OCI-LY3 (cell line): ENCODE measurements at regions not wholly inside any gene's neighbourhood (a gene's known extent, or its start where the extent isn't known, plus 50 kb on each side); places are given as distances from the start of the nearest gene placed in this dataset.

Experiments used
- H2AFZ ChIP-seq: fragments of 200-600, 300-600 bp; shearing (Covaris generic); 2 replicates; pipeline ENCODE4 v1.6.0; 2014; ENCODE audit warnings: antibody characterized with exemption, low read depth, low read length
- H3K27ac ChIP-seq: fragments of 200-600, 300-600 bp; sonication (generic); 2 replicates; pipeline ENCODE4 v1.5.1; 2014; ENCODE audit warnings: mild to moderate bottlenecking, low read length, moderate library complexity, mixed read lengths
- H3K27me3 ChIP-seq: fragments of 200-600, 300-600 bp; sonication (generic); 2 replicates; pipeline ENCODE4 v1.6.1; 2014; ENCODE audit warnings: low read depth, low read length, mixed read lengths
- H3K36me3 ChIP-seq: fragments of 200-600, 300-600 bp; sonication (generic); replicated peaks from 2 replicates; pipeline ENCODE3; 2014; ENCODE audit warnings: low read depth, low read length, mixed read lengths
- H3K4me1 ChIP-seq: fragments of 300-600, 200-600 bp; sonication (generic); 2 replicates; pipeline ENCODE4 v1.6.1; 2014; ENCODE audit warnings: low read length, mixed read lengths
- H3K4me2 ChIP-seq: fragments of 200-600, 300-600 bp; sonication (generic); 2 replicates; pipeline ENCODE4 v1.6.1; 2014; ENCODE audit warnings: low read length, mixed read lengths
- H3K4me3 ChIP-seq: fragments of 300-600, 200-600 bp; sonication (generic); 2 replicates; pipeline ENCODE4 v1.5.1; 2014; ENCODE audit warnings: antibody characterized with exemption, mild to moderate bottlenecking, low read length, moderate library complexity
- H3K79me2 ChIP-seq: fragments of 300-600, 200-600 bp; shearing (Covaris generic); 2 replicates; pipeline ENCODE4 v1.6.1; 2014; ENCODE audit warnings: mild to moderate bottlenecking, low read length, mixed read lengths
- H3K9ac ChIP-seq: fragments of 300-600, 200-600 bp; shearing (Covaris generic); 2 replicates; pipeline ENCODE4 v1.6.0; 2014; ENCODE audit warnings: mild to moderate bottlenecking, low read length, moderate library complexity
- H3K9me3 ChIP-seq: fragments of 200-600, 300-600 bp; shearing (Covaris generic); 2 replicates; pipeline ENCODE4 v1.6.1; 2014; ENCODE audit warnings: low read length, mixed read lengths; ENCODE audit not compliant: insufficient read depth
- H4K20me1 ChIP-seq: fragments of 200-600, 300-600 bp; sonication (generic); 2 replicates; pipeline ENCODE4 v1.6.1; 2016; ENCODE audit warnings: low read length, mixed read lengths; ENCODE audit not compliant: insufficient read depth
- CTCF ChIP-seq: fragments of 200-600, 300-600 bp; sonication (generic); IDR thresholded peaks from 2 replicates; pipeline ENCODE4 v1.5.1; 2014; ENCODE audit warnings: antibody characterized with exemption, low read length, low read depth
- EZH2phosphoT487 ChIP-seq: fragments of 200-600 bp; shearing (Covaris generic); IDR thresholded peaks from 2 replicates; pipeline ENCODE4 v1.6.1; 2018; ENCODE audit warnings: antibody characterized with exemption, mixed run types, low read depth

GRCh38 chr5:72746736-72747135 is 69.7 kb upstream of the TNPO1 start:
- Histone ChIP-seq H3K9ac (no peak overlapping the region), H3K4me2 (no peak overlapping the region), H3K4me3 (no peak overlapping the region), H2AFZ (no peak overlapping the region), H4K20me1 (no peaks in the 10 kb centered on the region), H3K27ac (no peak overlapping the region), H3K36me3 (no peaks in the 10 kb centered on the region), H3K79me2 (no peaks in the 10 kb centered on the region), H3K4me1 (no peaks in the 10 kb centered on the region), H3K27me3 (no peaks in the 10 kb centered on the region), H3K9me3 (no peaks in the 10 kb centered on the region)
- no peak for TF ChIP-seq EZH2phosphoT487
- no peak for TF ChIP-seq CTCF

GRCh38 chr5:72744136-72744535 is 72.3 kb upstream of the TNPO1 start:
- Histone ChIP-seq H3K4me2 (no peak overlapping the region), H3K9me3 (no peaks in the 10 kb centered on the region), H4K20me1 (no peaks in the 10 kb centered on the region), H2AFZ (no peak overlapping the region), H3K36me3 (no peaks in the 10 kb centered on the region), H3K27ac (no peak overlapping the region), H3K27me3 (no peaks in the 10 kb centered on the region), H3K79me2 (no peaks in the 10 kb centered on the region), H3K4me3 (no peak overlapping the region), H3K4me1 (no peaks in the 10 kb centered on the region), H3K9ac (no peak overlapping the region)
- TF ChIP-seq CTCF (no peak), EZH2phosphoT487 (no peak)

GRCh38 chr5:72741805-72742204 is 74.7 kb upstream of the TNPO1 start:
- Histone ChIP-seq H3K79me2 (no peaks in the 10 kb centered on the region), H3K9ac (no peak overlapping the region), H3K4me1 (no peaks in the 10 kb centered on the region), H3K27ac (no peak overlapping the region), H3K4me3 (no peak overlapping the region), H3K9me3 (no peaks in the 10 kb centered on the region), H3K27me3 (no peaks in the 10 kb centered on the region), H3K4me2 (no peak overlapping the region), H4K20me1 (no peaks in the 10 kb centered on the region), H3K36me3 (no peaks in the 10 kb centered on the region), H2AFZ (no peak overlapping the region)
- no peak for TF ChIP-seq CTCF
- TF ChIP-seq EZH2phosphoT487: no peak

- TF ChIP-seq CTCF (no peak), EZH2phosphoT487 (no peak)
- no peak overlapping the region for H3K4me2 ChIP-seq
- H3K27ac ChIP-seq: no peak overlapping the region
- H4K20me1 ChIP-seq: no peaks in the 10 kb centered on the region
- H3K9ac ChIP-seq: no peak overlapping the region
- no peaks in the 10 kb centered on the region for H3K36me3 ChIP-seq
- no peaks in the 10 kb centered on the region for H3K79me2 ChIP-seq
- H3K4me3 ChIP-seq: no peak overlapping the region
- no peaks in the 10 kb centered on the region for H3K4me1 ChIP-seq
- no peak overlapping the region for H2AFZ ChIP-seq
- no peaks in the 10 kb centered on the region for H3K9me3 ChIP-seq
- H3K27me3 ChIP-seq: no peaks in the 10 kb centered on the region
Measured at GRCh38 chr5:72733810-72734209, 82.7 kb upstream of the TNPO1 start.
